OCI-LY3 (cell line): ENCODE measurements at regions not wholly inside any gene's neighbourhood (a gene's known extent, or its start where the extent isn't known, plus 50 kb on each side); places are given as distances from the start of the nearest gene placed in this dataset.

Experiments used
- H2AFZ ChIP-seq: fragments of 200-600, 300-600 bp; shearing (Covaris generic); 2 replicates; pipeline ENCODE4 v1.6.0; 2014; ENCODE audit warnings: antibody characterized with exemption, low read depth, low read length
- H3K27ac ChIP-seq: fragments of 200-600, 300-600 bp; sonication (generic); 2 replicates; pipeline ENCODE4 v1.5.1; 2014; ENCODE audit warnings: mild to moderate bottlenecking, low read length, moderate library complexity, mixed read lengths
- H3K27me3 ChIP-seq: fragments of 200-600, 300-600 bp; sonication (generic); 2 replicates; pipeline ENCODE4 v1.6.1; 2014; ENCODE audit warnings: low read depth, low read length, mixed read lengths
- H3K36me3 ChIP-seq: fragments of 200-600, 300-600 bp; sonication (generic); replicated peaks from 2 replicates; pipeline ENCODE3; 2014; ENCODE audit warnings: low read depth, low read length, mixed read lengths
- H3K4me1 ChIP-seq: fragments of 300-600, 200-600 bp; sonication (generic); 2 replicates; pipeline ENCODE4 v1.6.1; 2014; ENCODE audit warnings: low read length, mixed read lengths
- H3K4me2 ChIP-seq: fragments of 200-600, 300-600 bp; sonication (generic); 2 replicates; pipeline ENCODE4 v1.6.1; 2014; ENCODE audit warnings: low read length, mixed read lengths
- H3K4me3 ChIP-seq: fragments of 300-600, 200-600 bp; sonication (generic); 2 replicates; pipeline ENCODE4 v1.5.1; 2014; ENCODE audit warnings: antibody characterized with exemption, mild to moderate bottlenecking, low read length, moderate library complexity
- H3K79me2 ChIP-seq: fragments of 300-600, 200-600 bp; shearing (Covaris generic); 2 replicates; pipeline ENCODE4 v1.6.1; 2014; ENCODE audit warnings: mild to moderate bottlenecking, low read length, mixed read lengths
- H3K9ac ChIP-seq: fragments of 300-600, 200-600 bp; shearing (Covaris generic); 2 replicates; pipeline ENCODE4 v1.6.0; 2014; ENCODE audit warnings: mild to moderate bottlenecking, low read length, moderate library complexity
- H3K9me3 ChIP-seq: fragments of 200-600, 300-600 bp; shearing (Covaris generic); 2 replicates; pipeline ENCODE4 v1.6.1; 2014; ENCODE audit warnings: low read length, mixed read lengths; ENCODE audit not compliant: insufficient read depth
- H4K20me1 ChIP-seq: fragments of 200-600, 300-600 bp; sonication (generic); 2 replicates; pipeline ENCODE4 v1.6.1; 2016; ENCODE audit warnings: low read length, mixed read lengths; ENCODE audit not compliant: insufficient read depth
- CTCF ChIP-seq: fragments of 200-600, 300-600 bp; sonication (generic); IDR thresholded peaks from 2 replicates; pipeline ENCODE4 v1.5.1; 2014; ENCODE audit warnings: antibody characterized with exemption, low read length, low read depth
- EZH2phosphoT487 ChIP-seq: fragments of 200-600 bp; shearing (Covaris generic); IDR thresholded peaks from 2 replicates; pipeline ENCODE4 v1.6.1; 2018; ENCODE audit warnings: antibody characterized with exemption, mixed run types, low read depth

- no peak overlapping the region for H3K27ac ChIP-seq
- H3K9ac ChIP-seq: peak overlapping the region; percentile 15; the same call in 1 of the 2 replicates
- H4K20me1 ChIP-seq: no peaks in the 10 kb centered on the region
- TF ChIP-seq CTCF: no peak
- TF ChIP-seq EZH2phosphoT487: no peak
- H3K4me3 ChIP-seq: peak overlapping the region; percentile 45
- no peaks in the 10 kb centered on the region for H3K27me3 ChIP-seq
- H3K9me3 ChIP-seq: no peaks in the 10 kb centered on the region
- peak overlapping the region; percentile 19 for H2AFZ ChIP-seq
- H3K36me3 ChIP-seq: no peaks in the 10 kb centered on the region
- H3K79me2 ChIP-seq: no peaks in the 10 kb centered on the region
- H3K4me2 ChIP-seq: peak overlapping the region; percentile 63
- H3K4me1 ChIP-seq: peaks cover 11% of the 10 kb centered on the region
Observed at GRCh38 chr18:70489571-70489970, 200.7 kb downstream of the SOCS6 start.

DNA sequence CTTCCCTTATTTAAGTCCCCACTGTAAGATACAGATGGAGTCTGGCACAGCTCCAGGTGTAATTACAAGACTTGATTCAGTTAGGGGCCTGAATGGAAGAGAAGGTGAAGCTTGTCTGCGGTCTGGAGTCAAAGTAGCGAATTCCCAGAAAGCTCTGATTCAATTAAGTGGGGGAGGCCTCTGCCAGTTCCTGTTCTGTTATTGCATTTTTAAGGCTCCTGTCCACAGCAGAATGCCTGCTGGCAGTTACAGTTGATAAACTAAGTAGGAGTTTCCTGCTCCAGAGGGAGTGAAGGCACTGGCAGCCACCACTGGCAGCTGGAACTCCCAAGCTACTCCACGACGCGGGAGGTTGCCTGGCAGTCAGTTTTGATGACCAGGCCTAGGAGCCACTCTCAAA, 181.1 kb downstream of the SOCS6 start:
- H3K27ac ChIP-seq: no peak overlapping the region
- H3K4me1 ChIP-seq: no peaks in the 10 kb centered on the region
- H3K9me3 ChIP-seq: no peaks in the 10 kb centered on the region
- no peak overlapping the region for H3K9ac ChIP-seq
- H3K36me3 ChIP-seq: no peaks in the 10 kb centered on the region
- H3K4me2 ChIP-seq: no peak overlapping the region
- TF ChIP-seq CTCF (no peak), EZH2phosphoT487 (no peak)
- H3K27me3 ChIP-seq: no peaks in the 10 kb centered on the region
- H2AFZ ChIP-seq: no peak overlapping the region
- H4K20me1 ChIP-seq: no peaks in the 10 kb centered on the region
- H3K4me3 ChIP-seq: no peak overlapping the region
- H3K79me2 ChIP-seq: no peaks in the 10 kb centered on the region

GRCh38 chr18:70468861-70469547, 180.2 kb downstream of the SOCS6 start:
- H3K27ac ChIP-seq: no peak overlapping the region
- no peaks in the 10 kb centered on the region for H4K20me1 ChIP-seq
- no peaks in the 10 kb centered on the region for H3K27me3 ChIP-seq
- no peak overlapping the region for H2AFZ ChIP-seq
- no peaks in the 10 kb centered on the region for H3K4me1 ChIP-seq
- H3K36me3 ChIP-seq: no peaks in the 10 kb centered on the region
- H3K79me2 ChIP-seq: no peaks in the 10 kb centered on the region
- no peak overlapping the region for H3K4me2 ChIP-seq
- H3K9ac ChIP-seq: no peak overlapping the region
- no peak for TF ChIP-seq CTCF
- TF ChIP-seq EZH2phosphoT487: no peak
- no peak overlapping the region for H3K4me3 ChIP-seq
- H3K9me3 ChIP-seq: no peaks in the 10 kb centered on the region

GRCh38 chr18:70464343-70465114, 175.7 kb downstream of the SOCS6 start:
- H3K9me3 ChIP-seq: no peaks in the 10 kb centered on the region
- no peak overlapping the region for H3K27ac ChIP-seq
- H3K27me3 ChIP-seq: no peaks in the 10 kb centered on the region
- H3K4me1 ChIP-seq: no peaks in the 10 kb centered on the region
- no peaks in the 10 kb centered on the region for H4K20me1 ChIP-seq
- no peaks in the 10 kb centered on the region for H3K79me2 ChIP-seq
- no peaks in the 10 kb centered on the region for H3K36me3 ChIP-seq
- H3K9ac ChIP-seq: no peak overlapping the region
- H2AFZ ChIP-seq: no peak overlapping the region
- TF ChIP-seq EZH2phosphoT487 (no peak), CTCF (no peak)
- H3K4me2 ChIP-seq: no peak overlapping the region
- H3K4me3 ChIP-seq: no peak overlapping the region
